Left lung (tissue), 4 donors: ENCODE measurements at regions not wholly inside any gene's neighbourhood (a gene's known extent, or its start where the extent isn't known, plus 50 kb on each side); places are given as distances from the start of the nearest gene placed in this dataset.
"Not testable (repeated sequence)": the region's sequence is repeated elsewhere in the genome, so short reads cannot be mapped to it uniquely, and the experiment has no call there.

Source experiments
- ATAC-seq: fragments of 200-7000 bp; cut with Tn5 transposase; one replicate; pipeline ENCODE4 v1.9.1; 2020; ENCODE audit warnings: moderate library complexity
- DNase-seq, 4 donors: peaks; one replicate each; pipeline ENCODE4 v3.0.0-alpha.2; 2013 to 2020
- H3K27ac ChIP-seq, 2 donors: fragments of 200-600 bp; sonication (generic) in 1 of 2; one replicate each; pipeline versions ENCODE4 v1.5.0 to v1.8.0; 2020 to 2021
- H3K27me3 ChIP-seq, 2 donors: fragments of 200-600 bp; sonication (generic) in 1 of 2; one replicate each; pipeline versions ENCODE4 v1.5.0 to v1.8.0; 2020 to 2021
- H3K36me3 ChIP-seq, 2 donors: fragments of 200-600 bp; sonication (generic) in 1 of 2; one replicate each; pipeline versions ENCODE4 v1.5.0 to v1.8.0; 2020 to 2021
- H3K4me1 ChIP-seq, 2 donors: fragments of 200-600 bp; one replicate each; pipeline ENCODE4 v1.8.0; 2021
- H3K4me3 ChIP-seq, 2 donors: fragments of 200-600 bp; sonication (generic) in 1 of 2; one replicate each; pipeline versions ENCODE4 v1.5.0 to v1.8.0; 2020 to 2021; ENCODE audit warnings: mild to moderate bottlenecking in 1 of 2
- H3K9me3 ChIP-seq, 2 donors: fragments of 200-600 bp; sonication (generic) in 1 of 2; one replicate each; pipeline versions ENCODE4 v1.5.0 to v1.8.0; 2020 to 2021
- CTCF ChIP-seq, 2 donors: fragments of 200-600 bp; sonication (generic) in 1 of 2; IDR thresholded peaks; one replicate each; pipeline versions ENCODE4 v1.5.0 to v1.8.0; 2021; ENCODE audit warnings: antibody characterized with exemption in 2 of 2
- intact Hi-C, 2 donors: fragments of 100-400 bp; cut with DNase I; formaldehyde crosslinking; loops; one replicate each; pipeline versions ENCODE4 v1.11.2 to v1.14.2; 2022
- donor health status: DM: no; HTN: yes; CAD: no.
- donor health status: DM: no; HTN: no; CAD: no.

DNA sequence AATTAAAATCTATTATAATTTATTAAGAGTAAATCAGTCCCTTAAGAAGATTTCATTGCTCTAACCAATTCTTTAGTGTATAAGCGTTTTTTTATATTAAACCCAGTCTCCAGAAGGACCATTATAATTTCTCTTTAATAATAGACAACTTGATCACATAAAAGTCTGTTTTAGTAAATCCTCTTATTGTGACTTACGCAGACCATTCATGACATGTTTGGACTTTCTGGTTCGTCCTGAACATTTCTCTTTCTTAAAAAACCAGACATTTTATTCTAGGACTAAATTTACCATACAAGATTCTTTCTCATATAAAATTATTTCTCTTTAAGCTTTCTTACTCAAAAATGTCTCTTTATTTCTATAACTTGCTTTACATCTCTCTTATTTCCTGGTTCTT, 196.2 kb upstream of the RAI14 start:
- Histone ChIP-seq H3K4me1 (no peaks in the 10 kb centered on the region), H3K36me3 (no peaks in the 10 kb centered on the region), H3K4me3 (no peak overlapping the region), H3K27me3 (no peaks in the 10 kb centered on the region), H3K9me3 (peaks cover 0 to 14% of the 10 kb centered on the region in 2 donors), H3K27ac (no peak overlapping the region)
- ATAC-seq (no peak), DNase-seq (no peak)
- intact Hi-C loops: no loop called here
- TF ChIP-seq CTCF (IDR thresholded peaks at IDR 0.05): no peak

- Histone ChIP-seq H3K27ac (no peak overlapping the region), H3K9me3 (peaks cover 0 to 14% of the 10 kb centered on the region in 2 donors), H3K27me3 (no peaks in the 10 kb centered on the region), H3K4me1 (no peaks in the 10 kb centered on the region), H3K36me3 (no peaks in the 10 kb centered on the region), H3K4me3 (no peak overlapping the region)
- DNase-seq (no peak), ATAC-seq (no peak)
- no peak for TF ChIP-seq CTCF (IDR thresholded peaks at IDR 0.05)
- intact Hi-C loops: no loop called here
Observed at GRCh38 chr5:34460496-34460895, 195.6 kb upstream of the RAI14 start.

DNA sequence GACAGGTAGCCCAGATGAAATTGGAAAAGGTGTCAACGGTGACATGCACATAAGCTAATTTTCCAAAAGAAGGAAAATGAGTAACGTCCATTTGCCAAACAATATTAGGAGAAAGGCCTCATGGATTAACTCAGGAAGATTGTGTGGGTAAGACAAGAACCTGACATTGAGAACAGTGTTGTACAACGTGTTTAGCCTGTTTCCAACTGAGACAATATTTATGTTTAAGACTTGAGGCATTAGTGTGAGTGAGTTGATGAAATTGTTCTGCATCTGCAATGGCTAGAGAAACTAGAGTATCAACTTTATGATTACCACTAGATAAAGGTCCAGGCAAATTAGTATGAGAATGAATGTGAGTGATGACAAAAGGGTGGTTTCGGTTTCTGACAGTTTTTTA, 191.3 kb upstream of the RAI14 start:
- TF ChIP-seq CTCF (IDR thresholded peaks at IDR 0.05): no peak
- Histone ChIP-seq H3K36me3 (no peaks in the 10 kb centered on the region), H3K4me1 (no peaks in the 10 kb centered on the region), H3K9me3 (peaks cover 0 to 10% of the 10 kb centered on the region in 2 donors), H3K27me3 (no peaks in the 10 kb centered on the region), H3K27ac (no peak overlapping the region), H3K4me3 (no peak overlapping the region)
- DNase-seq (no peak), ATAC-seq (no peak)
- intact Hi-C loops: no loop called here

DNA sequence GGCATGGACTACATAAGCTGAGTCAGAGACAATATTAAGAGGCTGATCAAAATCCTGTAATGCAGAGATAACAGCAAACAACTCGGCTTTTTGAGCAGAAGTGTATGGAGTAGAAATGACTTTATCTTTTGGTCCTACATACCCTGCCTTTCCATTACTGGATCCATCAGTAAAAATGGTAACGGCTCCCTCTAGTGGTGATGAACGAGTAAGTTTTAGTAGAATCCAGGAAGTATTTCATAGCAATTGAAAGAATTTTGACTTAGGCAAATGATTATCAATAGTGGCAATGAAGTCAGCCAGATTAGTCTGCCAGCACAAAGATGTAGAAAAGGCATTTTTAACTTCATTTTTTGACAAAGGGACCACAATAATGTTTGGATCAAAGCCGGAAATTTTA, 190.8 kb upstream of the RAI14 start:
- intact Hi-C loops, H3K9me3 ChIP-seq, H3K36me3 ChIP-seq, H3K4me1 ChIP-seq, H3K27me3 ChIP-seq, H3K4me3 ChIP-seq, ATAC-seq: not testable (repeated sequence)
- peak in 1 of 4 donors; percentile 72 for DNase-seq
- peak; percentile 26 to 33 for TF ChIP-seq CTCF (IDR thresholded peaks at IDR 0.05)
- peak overlapping the region in 1 of 2 donors; percentile 10 for H3K27ac ChIP-seq

DNA sequence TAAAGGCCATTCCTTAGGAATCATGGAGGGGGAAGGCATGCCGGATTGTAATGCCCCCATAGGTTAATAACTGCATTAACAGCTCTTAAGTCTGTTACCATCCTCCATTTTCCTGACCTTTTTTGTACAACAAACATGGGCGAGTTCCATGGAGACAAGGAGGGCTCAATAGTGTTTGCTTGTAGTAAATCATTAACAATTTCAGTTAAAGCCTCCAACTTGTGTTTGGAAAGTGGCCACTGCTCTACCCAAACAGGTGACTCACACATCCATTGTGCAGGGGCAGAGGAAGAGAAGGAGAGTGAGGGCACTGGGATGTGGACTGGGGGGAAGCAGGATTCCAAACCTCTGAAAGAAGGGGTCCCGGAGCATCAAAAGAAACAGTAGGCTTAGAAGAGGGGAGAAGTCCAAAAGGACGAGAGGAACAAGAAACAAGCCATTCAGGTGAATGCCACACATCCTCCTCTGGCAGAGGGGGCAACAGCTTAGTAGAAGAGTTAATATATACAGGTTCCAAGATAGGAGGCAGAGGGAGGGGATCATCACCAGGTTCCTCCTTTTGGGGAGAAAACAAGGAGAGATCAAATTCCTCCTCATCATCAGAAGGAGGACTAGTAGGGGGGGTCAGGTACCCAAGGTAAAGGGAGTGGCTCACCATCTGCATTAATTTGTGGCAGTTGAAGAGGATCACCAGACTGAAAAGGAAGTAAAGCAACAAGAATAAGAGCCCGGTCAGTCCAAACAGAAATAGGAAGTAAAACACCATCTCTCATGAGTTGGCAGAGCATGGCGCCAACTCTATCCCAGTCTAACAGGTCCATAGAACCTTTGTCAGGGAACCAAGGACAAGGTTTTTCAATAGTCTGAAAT, 189.4 kb upstream of the RAI14 start:
- DNase-seq: peak in 1 of 4 donors; percentile 49
- peak overlapping the region in 1 of 2 donors; percentile 10 for H3K27ac ChIP-seq
- intact Hi-C loops: not testable (repeated sequence)

More for the DNA sequence above, 189.4 kb upstream of the RAI14 start:
- not testable (repeated sequence) for H3K27me3 ChIP-seq, H3K4me3 ChIP-seq, H3K36me3 ChIP-seq, H3K4me1 ChIP-seq, H3K9me3 ChIP-seq
- ATAC-seq: peak; percentile 74
